ENCODE measurements at regions not wholly inside any gene's neighbourhood (a gene's known extent, or its start where the extent isn't known, plus 50 kb on each side); places are given as distances from the start of the nearest gene placed in this dataset.
A peak's percentile ranks its signal among the peaks of the same experiment; 100 is the strongest.
"Not testable (repeated sequence)": the region's sequence is repeated elsewhere in the genome, so short reads cannot be mapped to it uniquely, and the experiment has no call there.

DNA sequence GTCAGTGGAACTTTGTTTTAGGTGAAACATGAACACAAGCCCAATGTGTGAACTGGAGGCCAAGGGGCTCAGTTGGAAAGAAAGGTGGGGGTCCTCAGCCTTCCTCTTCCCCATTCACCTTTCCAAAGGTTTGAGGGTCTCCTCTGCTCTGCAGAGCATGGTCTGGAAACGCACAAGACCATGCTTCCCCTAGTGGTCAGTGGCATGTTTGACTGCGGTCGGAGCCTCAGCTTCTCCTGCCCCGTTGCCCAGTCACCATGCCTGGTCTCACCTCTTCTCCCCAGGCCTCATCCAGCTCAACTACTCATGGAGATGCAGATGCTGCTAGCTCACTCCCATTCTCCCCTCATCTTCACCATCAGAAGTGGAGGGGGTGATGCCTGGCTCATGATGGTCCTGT is 340.3 kb downstream of the GADD45G start:
- TF ChIP-seq MYC (IDR thresholded peaks at IDR 0.05; ENCODE audit: low read depth, low read length) (no peak), POLR2A (IDR thresholded peaks at IDR 0.05; ENCODE audit: extremely low read depth, insufficient read length) (no peak)
- TF ChIP-seq, protein P1, sequence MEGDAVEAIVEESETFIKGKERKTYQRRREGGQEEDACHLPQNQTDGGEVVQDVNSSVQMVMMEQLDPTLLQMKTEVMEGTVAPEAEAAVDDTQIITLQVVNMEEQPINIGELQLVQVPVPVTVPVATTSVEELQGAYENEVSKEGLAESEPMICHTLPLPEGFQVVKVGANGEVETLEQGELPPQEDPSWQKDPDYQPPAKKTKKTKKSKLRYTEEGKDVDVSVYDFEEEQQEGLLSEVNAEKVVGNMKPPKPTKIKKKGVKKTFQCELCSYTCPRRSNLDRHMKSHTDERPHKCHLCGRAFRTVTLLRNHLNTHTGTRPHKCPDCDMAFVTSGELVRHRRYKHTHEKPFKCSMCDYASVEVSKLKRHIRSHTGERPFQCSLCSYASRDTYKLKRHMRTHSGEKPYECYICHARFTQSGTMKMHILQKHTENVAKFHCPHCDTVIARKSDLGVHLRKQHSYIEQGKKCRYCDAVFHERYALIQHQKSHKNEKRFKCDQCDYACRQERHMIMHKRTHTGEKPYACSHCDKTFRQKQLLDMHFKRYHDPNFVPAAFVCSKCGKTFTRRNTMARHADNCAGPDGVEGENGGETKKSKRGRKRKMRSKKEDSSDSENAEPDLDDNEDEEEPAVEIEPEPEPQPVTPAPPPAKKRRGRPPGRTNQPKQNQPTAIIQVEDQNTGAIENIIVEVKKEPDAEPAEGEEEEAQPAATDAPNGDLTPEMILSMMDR (IDR thresholded peaks at IDR 0.05; ENCODE audit: low read depth, low read length): peak; percentile 13
- TF ChIP-seq, protein P2, sequence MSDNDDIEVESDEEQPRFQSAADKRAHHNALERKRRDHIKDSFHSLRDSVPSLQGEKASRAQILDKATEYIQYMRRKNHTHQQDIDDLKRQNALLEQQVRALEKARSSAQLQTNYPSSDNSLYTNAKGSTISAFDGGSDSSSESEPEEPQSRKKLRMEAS (IDR thresholded peaks at IDR 0.05; ENCODE audit: low read depth, low read length): no peak
- DNase-seq (ENCODE audit: low read depth): no peak
- no peak overlapping the region for H3K4me3 ChIP-seq (ENCODE audit: low read depth, low read length)

DNA sequence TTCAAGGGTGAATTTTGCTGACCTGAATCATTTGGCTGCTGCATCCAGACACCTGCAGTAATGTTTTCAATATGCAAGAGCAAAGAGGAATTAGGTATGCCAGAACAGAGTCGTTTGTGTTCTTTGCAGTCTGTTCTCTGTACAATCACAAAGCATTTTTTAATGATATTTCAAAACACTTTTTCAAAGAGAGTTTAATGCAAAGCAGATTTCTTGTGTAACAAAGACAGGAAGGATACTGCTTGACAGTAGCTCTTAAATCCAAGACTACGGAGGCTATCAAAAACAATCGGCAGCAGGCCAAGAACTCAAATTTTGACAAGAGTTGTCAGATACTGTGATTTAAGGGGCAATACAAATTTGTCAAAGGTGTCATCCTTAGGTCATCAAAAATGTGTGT is 341.9 kb downstream of the GADD45G start:
- no peak for TF ChIP-seq POLR2A (IDR thresholded peaks at IDR 0.05; ENCODE audit: extremely low read depth, insufficient read length)
- TF ChIP-seq, protein P1 (IDR thresholded peaks at IDR 0.05; ENCODE audit: low read depth, low read length): no peak
- TF ChIP-seq MYC (IDR thresholded peaks at IDR 0.05; ENCODE audit: low read depth, low read length): no peak
- TF ChIP-seq, protein P2 (IDR thresholded peaks at IDR 0.05; ENCODE audit: low read depth, low read length): no peak
- DNase-seq (ENCODE audit: low read depth): no peak

DNA sequence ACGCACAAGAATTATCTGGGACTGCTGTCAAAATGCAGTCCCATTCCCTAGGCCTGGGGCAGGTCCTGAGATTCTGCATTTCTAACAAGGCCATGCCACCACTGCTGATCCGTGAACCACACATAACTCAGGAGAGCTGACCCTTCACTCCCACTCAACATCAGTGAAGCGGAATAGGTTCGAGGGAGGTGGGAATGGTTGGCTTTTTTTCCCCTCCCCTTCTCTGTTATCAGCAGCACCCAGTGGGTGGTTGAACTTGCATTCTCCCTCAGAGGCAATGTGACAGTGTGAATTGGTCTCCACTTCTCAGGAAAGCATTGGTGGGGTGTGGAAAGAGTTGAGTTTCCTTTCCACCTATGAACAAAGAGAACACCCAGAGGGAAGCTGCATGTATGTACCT is 344.3 kb downstream of the GADD45G start:
- TF ChIP-seq, protein P2 (IDR thresholded peaks at IDR 0.05; ENCODE audit: low read depth, low read length): no peak
- TF ChIP-seq MYC (IDR thresholded peaks at IDR 0.05; ENCODE audit: low read depth, low read length) (no peak), POLR2A (IDR thresholded peaks at IDR 0.05; ENCODE audit: extremely low read depth, insufficient read length) (no peak)
- TF ChIP-seq, protein P1 (IDR thresholded peaks at IDR 0.05; ENCODE audit: low read depth, low read length): no peak
- no peak for DNase-seq (ENCODE audit: low read depth)
- H3K4me3 ChIP-seq (ENCODE audit: low read depth, low read length): no peak overlapping the region

More for the DNA sequence above, 341.9 kb downstream of the GADD45G start:
- no peak overlapping the region for H3K4me3 ChIP-seq (ENCODE audit: low read depth, low read length)

DNA sequence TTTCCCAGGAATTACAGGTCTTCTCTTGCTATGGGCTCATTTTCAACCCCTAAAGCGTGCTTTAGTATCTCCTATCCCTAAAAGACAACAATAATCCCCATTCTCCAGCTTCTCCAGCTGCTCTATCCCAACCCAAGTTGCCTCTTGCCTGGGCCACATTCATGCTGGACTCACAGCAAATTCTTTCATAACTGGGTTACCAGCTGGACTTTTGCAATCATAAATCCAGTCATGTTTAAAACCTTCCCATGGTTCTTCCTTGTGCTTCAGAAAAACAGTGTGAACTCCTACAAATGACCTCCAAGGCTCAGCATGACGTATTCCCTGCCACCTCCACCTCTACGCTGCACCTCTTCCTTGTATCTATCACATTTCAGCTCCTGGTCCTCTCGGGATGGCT is 346.9 kb downstream of the GADD45G start:
- TF ChIP-seq, protein P1 (IDR thresholded peaks at IDR 0.05; ENCODE audit: low read depth, low read length): no peak
- no peak for TF ChIP-seq MYC (IDR thresholded peaks at IDR 0.05; ENCODE audit: low read depth, low read length)
- TF ChIP-seq, protein P2 (IDR thresholded peaks at IDR 0.05; ENCODE audit: low read depth, low read length): no peak
- TF ChIP-seq POLR2A (IDR thresholded peaks at IDR 0.05; ENCODE audit: extremely low read depth, insufficient read length): no peak
- no peak overlapping the region for H3K4me3 ChIP-seq (ENCODE audit: low read depth, low read length)
- no peak for DNase-seq (ENCODE audit: low read depth)

DNA sequence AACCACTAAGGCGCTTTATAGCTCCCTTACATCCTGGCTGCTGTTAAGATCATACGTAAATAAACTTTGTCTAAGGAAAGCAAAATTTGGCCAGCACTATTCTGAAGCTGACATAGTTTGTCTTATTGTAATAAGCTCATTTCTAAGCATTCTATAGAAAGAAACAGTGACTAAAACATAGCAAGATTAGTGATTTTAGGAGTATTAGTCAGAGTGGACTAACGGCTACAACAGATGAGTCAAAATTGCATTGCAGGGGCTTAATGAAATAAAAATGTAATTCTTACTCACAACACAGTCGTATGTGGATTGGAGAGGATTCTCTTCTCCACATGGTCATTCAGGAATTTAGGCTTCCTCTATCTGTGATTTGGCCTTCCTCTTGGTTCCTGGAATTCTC is 347.6 kb downstream of the GADD45G start:
- TF ChIP-seq, protein P2 (IDR thresholded peaks at IDR 0.05; ENCODE audit: low read depth, low read length): no peak
- TF ChIP-seq, protein P1 (IDR thresholded peaks at IDR 0.05; ENCODE audit: low read depth, low read length): no peak
- TF ChIP-seq MYC (IDR thresholded peaks at IDR 0.05; ENCODE audit: low read depth, low read length) (no peak), POLR2A (IDR thresholded peaks at IDR 0.05; ENCODE audit: extremely low read depth, insufficient read length) (no peak)
- DNase-seq (ENCODE audit: low read depth): no peak
- no peak overlapping the region for H3K4me3 ChIP-seq (ENCODE audit: low read depth, low read length)

DNA sequence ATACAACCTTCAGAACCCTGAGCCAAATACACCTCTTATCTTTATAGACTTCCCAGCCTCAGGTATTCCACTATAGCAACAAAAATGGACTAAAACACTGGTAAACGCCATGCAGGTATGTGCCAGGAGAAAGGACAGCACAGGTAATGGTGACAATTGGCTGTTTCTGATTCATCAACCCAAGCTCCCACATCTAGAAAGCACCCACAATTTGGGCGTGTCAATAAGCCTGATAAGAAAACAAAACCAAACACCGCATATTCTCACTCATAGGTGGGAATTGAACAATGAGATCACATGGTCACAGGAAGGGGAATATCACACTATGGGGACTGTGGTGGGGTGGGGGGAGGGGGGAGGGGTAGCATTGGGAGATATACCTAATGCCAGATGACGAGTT is 348.5 kb downstream of the GADD45G start:
- DNase-seq (ENCODE audit: low read depth); H3K4me3 ChIP-seq (ENCODE audit: low read depth, low read length): not testable (repeated sequence)
